A673 (cell line): ENCODE measurements at regions not wholly inside any gene's neighbourhood (a gene's known extent, or its start where the extent isn't known, plus 50 kb on each side); places are given as distances from the start of the nearest gene placed in this dataset.

Experiments used
- EZH2 ChIP-seq: fragments of 200-600 bp; sonication (generic); IDR thresholded peaks from 2 replicates; pipeline ENCODE4 v1.6.1; 2017; ENCODE audit warnings: borderline replicate concordance, low read depth, mild to moderate bottlenecking, mixed read lengths, antibody characterized with exemption, low read length; ENCODE audit not compliant: poor library complexity, severe bottlenecking
- TF ChIP-seq, protein P1 (sequence below): fragments of 300-800, 200-600 bp; sonication (generic); conservative IDR thresholded peaks from 2 replicates; pipeline ENCODE4 v1.5.1; 2017; ENCODE audit warnings: low read depth, mild to moderate bottlenecking, antibody characterized with exemption, low read length, moderate library complexity, mixed read lengths

DNA sequence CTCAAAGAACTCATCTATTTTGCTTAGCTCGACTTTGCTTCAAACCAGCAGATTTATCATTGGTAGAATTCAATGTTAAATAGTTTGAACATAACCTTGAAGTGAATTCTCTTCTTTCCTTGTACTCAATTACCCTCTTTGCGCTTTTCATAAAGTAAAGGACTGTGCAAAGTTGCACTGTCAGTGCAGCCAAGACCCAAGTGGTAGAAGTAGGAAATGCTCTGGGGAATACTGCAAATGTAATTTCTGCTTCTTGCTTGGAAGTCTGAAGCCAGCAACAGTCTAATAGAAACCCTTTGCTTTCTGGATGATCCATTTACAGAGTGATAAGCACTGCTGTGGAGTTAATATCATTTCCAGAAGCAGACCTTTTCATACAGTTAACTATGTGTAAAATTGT lies 936.7 kb upstream of the TMPRSS15 start:
- TF ChIP-seq, protein P1, sequence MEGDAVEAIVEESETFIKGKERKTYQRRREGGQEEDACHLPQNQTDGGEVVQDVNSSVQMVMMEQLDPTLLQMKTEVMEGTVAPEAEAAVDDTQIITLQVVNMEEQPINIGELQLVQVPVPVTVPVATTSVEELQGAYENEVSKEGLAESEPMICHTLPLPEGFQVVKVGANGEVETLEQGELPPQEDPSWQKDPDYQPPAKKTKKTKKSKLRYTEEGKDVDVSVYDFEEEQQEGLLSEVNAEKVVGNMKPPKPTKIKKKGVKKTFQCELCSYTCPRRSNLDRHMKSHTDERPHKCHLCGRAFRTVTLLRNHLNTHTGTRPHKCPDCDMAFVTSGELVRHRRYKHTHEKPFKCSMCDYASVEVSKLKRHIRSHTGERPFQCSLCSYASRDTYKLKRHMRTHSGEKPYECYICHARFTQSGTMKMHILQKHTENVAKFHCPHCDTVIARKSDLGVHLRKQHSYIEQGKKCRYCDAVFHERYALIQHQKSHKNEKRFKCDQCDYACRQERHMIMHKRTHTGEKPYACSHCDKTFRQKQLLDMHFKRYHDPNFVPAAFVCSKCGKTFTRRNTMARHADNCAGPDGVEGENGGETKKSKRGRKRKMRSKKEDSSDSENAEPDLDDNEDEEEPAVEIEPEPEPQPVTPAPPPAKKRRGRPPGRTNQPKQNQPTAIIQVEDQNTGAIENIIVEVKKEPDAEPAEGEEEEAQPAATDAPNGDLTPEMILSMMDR = no peak
- no peak for TF ChIP-seq EZH2
